Neuronal stem cell (in vitro differentiated cells): ENCODE measurements at regions not wholly inside any gene's neighbourhood (a gene's known extent, or its start where the extent isn't known, plus 50 kb on each side); places are given as distances from the start of the nearest gene placed in this dataset.

Source experiments
- DNase-seq: peaks from one replicate; pipeline ENCODE4 v3.0.0-alpha.2; 2013; ENCODE audit warnings: low spot score
- H2AFZ ChIP-seq: one replicate; pipeline ENCODE4 v1.6.1; 2013; ENCODE audit warnings: mild to moderate bottlenecking, low read length, inconsistent platforms
- H2AK5ac ChIP-seq: 2 replicates; pipeline ENCODE4 v1.6.1; 2013; ENCODE audit warnings: low read depth, mild to moderate bottlenecking, inconsistent platforms, low read length, moderate library complexity, mixed read lengths
- H2BK120ac ChIP-seq: 2 replicates; pipeline ENCODE4 v1.6.1; 2013; ENCODE audit warnings: low read depth, mild to moderate bottlenecking, inconsistent platforms, low read length, moderate library complexity, mixed read lengths
- H2BK12ac ChIP-seq: one replicate; pipeline ENCODE4 v1.6.1; 2013; ENCODE audit warnings: low read length, inconsistent platforms
- H2BK15ac ChIP-seq: 2 replicates; pipeline ENCODE4 v1.6.1; 2013; ENCODE audit warnings: mild to moderate bottlenecking, low read length, inconsistent platforms, mixed read lengths
- H2BK5ac ChIP-seq: one replicate; pipeline ENCODE4 v1.6.1; 2013; ENCODE audit warnings: inconsistent platforms, mild to moderate bottlenecking, low read length, moderate library complexity
- H3K14ac ChIP-seq: one replicate; pipeline ENCODE4 v1.6.1; 2013; ENCODE audit warnings: low read length, inconsistent platforms
- H3K18ac ChIP-seq: 2 replicates; pipeline ENCODE4 v1.6.1; 2013; ENCODE audit warnings: low read length, inconsistent platforms
- H3K23ac ChIP-seq: 2 replicates; pipeline ENCODE4 v1.6.1; 2013; ENCODE audit warnings: low read depth, mild to moderate bottlenecking, mixed read lengths, low read length, inconsistent platforms; ENCODE audit not compliant: poor library complexity
- H3K27ac ChIP-seq: replicated peaks from 3 replicates; pipeline ENCODE4 v1.5.1; 2013; ENCODE audit warnings: low read length, inconsistent platforms
- H3K27me3 ChIP-seq, 3 experiments: 2 replicates each; pipeline ENCODE4 v1.6.1; 2013; ENCODE audit warnings: low read length in 3 of 3, mild to moderate bottlenecking in 2 of 3, inconsistent platforms in 1 of 3, low read depth in 1 of 3, mixed read lengths in 1 of 3, moderate library complexity in 1 of 3; ENCODE audit not compliant: control insufficient read depth in 3 of 3, insufficient read depth in 3 of 3
- H3K36me3 ChIP-seq, 2 donors: replicated peaks in 1 of 2; 2 replicates each; pipeline ENCODE4 v1.6.1; 2013; ENCODE audit warnings: low read length in 2 of 2; ENCODE audit not compliant: control insufficient read depth in 2 of 2, insufficient read depth in 2 of 2
- H3K4ac ChIP-seq: 2 replicates; pipeline ENCODE4 v1.6.1; 2013; ENCODE audit warnings: inconsistent platforms, mild to moderate bottlenecking, low read length, moderate library complexity
- H3K4me1 ChIP-seq, 2 donors: 1 replicate in 1 of 2; 2 replicates in 1 of 2; pipeline ENCODE4 v1.6.1; 2013; ENCODE audit warnings: low read length in 2 of 2, low read depth in 1 of 2; ENCODE audit not compliant: control insufficient read depth in 2 of 2, insufficient read depth in 1 of 2
- H3K4me2 ChIP-seq: one replicate; pipeline ENCODE4 v1.6.1; 2013; ENCODE audit warnings: mild to moderate bottlenecking, low read length, inconsistent platforms; ENCODE audit not compliant: insufficient read depth, poor library complexity, severe bottlenecking
- H3K4me3 ChIP-seq, 2 donors: 2 replicates each; pipeline ENCODE4 v1.5.1; 2013; ENCODE audit warnings: low read length in 2 of 2, mild to moderate bottlenecking in 2 of 2, inconsistent platforms in 1 of 2, moderate library complexity in 1 of 2
- H3K79me1 ChIP-seq: one replicate; pipeline ENCODE4 v1.6.1; 2013; ENCODE audit warnings: low read depth, mild to moderate bottlenecking, inconsistent platforms, low read length, moderate library complexity
- H3K9ac ChIP-seq: one replicate; pipeline ENCODE4 v1.6.1; 2013; ENCODE audit warnings: mild to moderate bottlenecking, low read depth, low read length, inconsistent platforms; ENCODE audit not compliant: poor library complexity
- H3K9me3 ChIP-seq, 2 donors: replicated peaks in 1 of 2; 2 replicates each; pipeline versions ENCODE3 to v1.6.1; 2013; ENCODE audit warnings: low read length in 2 of 2, mild to moderate bottlenecking in 2 of 2, inconsistent platforms in 1 of 2, low read depth in 1 of 2, mixed read lengths in 1 of 2, moderate library complexity in 1 of 2; ENCODE audit not compliant: control insufficient read depth in 2 of 2, insufficient read depth in 1 of 2
- H4K8ac ChIP-seq: one replicate; pipeline ENCODE4 v1.6.1; 2013; ENCODE audit warnings: low read depth, mild to moderate bottlenecking, inconsistent platforms, low read length, moderate library complexity
- H4K91ac ChIP-seq: one replicate; pipeline ENCODE4 v1.6.1; 2013; ENCODE audit warnings: low read length, low read depth, mild to moderate bottlenecking, inconsistent platforms; ENCODE audit not compliant: poor library complexity
- WGBS, 2 donors: extraction: QIAGEN DNeasy Blood & Tissue Kit; methylation state at CpG; one replicate each; pipeline ENCODE4 v1.1.7; 2013; ENCODE audit warnings: missing lambda C conversion rate in 2 of 2, mixed read lengths in 1 of 2; ENCODE audit not compliant: insufficient read length in 2 of 2, insufficient replicate concordance in 1 of 2; ENCODE audit errors: extremely low coverage in 2 of 2; 5-methylcytosine and 5-hydroxymethylcytosine counted together

DNA sequence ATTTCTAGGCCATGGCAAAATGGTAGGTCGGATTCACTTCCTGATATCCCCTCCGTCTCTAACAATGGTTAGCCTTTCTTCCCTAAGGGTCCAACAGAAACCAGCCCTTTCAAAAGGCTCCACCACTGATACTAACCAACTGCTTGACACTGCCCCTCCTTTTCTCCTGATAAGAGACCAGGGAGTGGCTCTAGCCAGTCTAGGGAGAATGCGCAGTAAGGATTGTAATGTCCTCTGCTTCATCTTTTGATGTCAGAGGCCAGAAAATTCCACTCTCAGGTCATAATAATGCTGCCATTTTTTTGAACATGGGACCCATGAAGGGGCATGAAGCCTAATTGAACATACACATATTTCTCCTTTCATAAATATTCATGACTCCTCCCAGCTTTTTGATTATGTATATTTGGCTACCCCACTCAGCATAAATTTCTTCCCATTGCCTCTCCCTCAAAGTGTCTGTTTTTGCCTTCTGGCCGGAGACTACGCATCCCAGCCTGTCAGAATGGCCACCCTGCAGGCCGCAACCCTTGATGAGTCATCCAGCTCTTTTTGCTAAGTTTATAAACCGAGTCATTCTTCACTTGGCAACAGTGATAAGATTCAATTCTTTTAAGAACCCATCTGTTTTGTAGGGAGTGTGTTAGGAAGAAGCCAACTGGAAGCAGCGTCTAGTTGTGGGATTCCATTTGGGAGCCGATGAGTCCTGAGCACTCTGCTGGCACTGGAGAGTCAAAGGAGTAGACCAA is 189.0 kb upstream of the MCTP2 start:
- H3K9ac ChIP-seq: no peak overlapping the region
- H4K91ac ChIP-seq: no peak overlapping the region
- H2AFZ ChIP-seq: peak overlapping the region; percentile 58
- no peak overlapping the region for H3K18ac ChIP-seq
- H2AK5ac ChIP-seq: no peak overlapping the region
- H3K4me1 ChIP-seq: no peaks in the 10 kb centered on the region
- H2BK15ac ChIP-seq: no peak overlapping the region
- WGBS, 2 donors: no CpG with 5 or more reads among the region's 9 CpGs
- no peaks in the 10 kb centered on the region for H3K9me3 ChIP-seq
- H3K4me2 ChIP-seq: no peak overlapping the region
- H2BK5ac ChIP-seq: no peak overlapping the region
- no peak overlapping the region for H3K4me3 ChIP-seq
- no peak for DNase-seq
- H2BK12ac ChIP-seq: no peak overlapping the region
- H3K79me1 ChIP-seq: no peaks in the 10 kb centered on the region
- no peak overlapping the region for H3K27ac ChIP-seq
- no peak overlapping the region for H3K4ac ChIP-seq
- H4K8ac ChIP-seq: no peak overlapping the region
- H3K14ac ChIP-seq: no peak overlapping the region
- no peak overlapping the region for H2BK120ac ChIP-seq
- no peaks in the 10 kb centered on the region for H3K27me3 ChIP-seq
- H3K36me3 ChIP-seq: no peaks in the 10 kb centered on the region
- no peak overlapping the region for H3K23ac ChIP-seq

DNA sequence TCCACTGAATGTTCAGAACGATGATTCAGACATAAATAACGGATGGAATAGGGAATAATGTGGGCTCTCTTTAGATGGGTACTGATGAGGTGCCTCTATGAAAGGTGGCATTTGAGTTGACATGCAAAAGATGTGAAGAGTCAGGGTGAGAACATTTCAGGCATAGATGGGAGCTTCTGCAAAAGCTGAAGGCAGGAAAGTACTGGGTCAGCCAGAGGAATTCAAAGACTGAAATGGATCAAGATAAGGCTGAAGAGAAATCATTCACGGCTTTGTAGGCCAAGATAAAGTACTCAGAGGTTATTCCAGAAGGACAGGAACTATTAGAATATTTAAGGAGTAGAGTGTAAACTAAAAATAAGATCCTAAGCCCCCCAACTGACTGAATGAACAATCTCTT is 189.6 kb upstream of the MCTP2 start:
- Histone ChIP-seq H2BK15ac (no peak overlapping the region), H3K27ac (no peak overlapping the region), H3K4ac (no peak overlapping the region)

DNA sequence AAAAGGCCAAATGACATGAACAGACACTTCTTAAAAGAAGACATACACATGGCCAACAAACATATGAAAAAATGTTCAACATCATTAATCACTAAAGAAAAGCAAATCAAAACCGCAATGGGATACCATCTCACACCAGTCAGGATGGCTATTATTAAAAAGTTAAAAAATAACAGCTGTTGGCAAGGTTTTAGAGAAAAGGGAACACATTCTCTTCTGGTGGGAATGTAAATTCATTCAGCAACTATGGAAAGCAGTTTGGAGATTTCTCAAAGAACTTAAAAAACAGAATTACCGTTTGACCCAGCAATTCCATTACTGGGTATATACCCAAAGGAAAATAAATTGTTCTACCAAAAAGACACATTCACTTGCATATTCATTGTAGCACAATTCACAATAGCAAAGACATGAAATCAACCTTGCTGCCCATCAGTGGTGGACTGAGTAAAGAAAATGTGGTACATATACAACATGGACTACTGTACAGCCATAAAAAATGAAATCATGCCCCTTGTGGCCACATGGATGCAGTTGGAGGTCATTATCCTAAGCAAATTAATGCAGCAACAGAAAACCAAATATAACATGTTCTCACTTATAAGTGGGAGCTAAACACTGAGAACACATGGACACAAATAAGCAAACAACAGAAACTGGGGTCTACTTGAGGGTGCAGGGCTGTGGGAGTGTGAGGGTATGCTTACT is 190.7 kb upstream of the MCTP2 start:
- Histone ChIP-seq H3K27me3 (no peaks in the 10 kb centered on the region), H4K91ac (no peak overlapping the region), H4K8ac (no peak overlapping the region), H3K23ac (no peak overlapping the region), H3K4ac (no peak overlapping the region), H2AK5ac (no peak overlapping the region), H2BK12ac (no peak overlapping the region), H3K36me3 (no peaks in the 10 kb centered on the region), H2BK120ac (no peak overlapping the region), H3K4me1 (no peaks in the 10 kb centered on the region), H2BK5ac (no peak overlapping the region), H3K9ac (no peak overlapping the region), H3K27ac (no peak overlapping the region), H3K18ac (no peak overlapping the region), H3K4me2 (no peak overlapping the region), H2AFZ (no peak overlapping the region), H3K14ac (no peak overlapping the region), H2BK15ac (no peak overlapping the region), H3K4me3 (no peak overlapping the region), H3K9me3 (no peaks in the 10 kb centered on the region), H3K79me1 (no peaks in the 10 kb centered on the region)
- no peak for DNase-seq
- WGBS, 2 donors: no CpG with 5 or more reads among the region's 2 CpGs

More for the DNA sequence above, 189.6 kb upstream of the MCTP2 start:
- Histone ChIP-seq H3K79me1 (no peaks in the 10 kb centered on the region), H3K14ac (no peak overlapping the region), H3K27me3 (no peaks in the 10 kb centered on the region), H4K91ac (no peak overlapping the region), H2BK12ac (no peak overlapping the region), H3K9me3 (no peaks in the 10 kb centered on the region), H3K23ac (no peak overlapping the region), H3K36me3 (no peaks in the 10 kb centered on the region), H4K8ac (no peak overlapping the region), H3K4me3 (no peak overlapping the region), H3K18ac (no peak overlapping the region), H2AFZ (no peak overlapping the region), H2BK120ac (no peak overlapping the region), H2AK5ac (no peak overlapping the region), H3K4me1 (no peaks in the 10 kb centered on the region), H3K4me2 (no peak overlapping the region), H2BK5ac (no peak overlapping the region), H3K9ac (no peak overlapping the region)
- DNase-seq: no peak
- no CpG with 5 or more reads among the region's 3 CpGs for WGBS, 2 donors

- Histone ChIP-seq H3K9me3 (no peaks in the 10 kb centered on the region), H3K4me3 (no peak overlapping the region), H3K4me1 (no peaks in the 10 kb centered on the region), H3K27me3 (no peaks in the 10 kb centered on the region), H3K18ac (no peak overlapping the region), H3K36me3 (no peaks in the 10 kb centered on the region), H2BK15ac (no peak overlapping the region), H2BK120ac (no peak overlapping the region), H3K27ac (no peak overlapping the region), H3K4me2 (no peak overlapping the region), H3K79me1 (no peaks in the 10 kb centered on the region), H3K14ac (no peak overlapping the region), H3K23ac (no peak overlapping the region), H2BK5ac (no peak overlapping the region), H4K91ac (no peak overlapping the region), H2BK12ac (no peak overlapping the region), H2AK5ac (no peak overlapping the region), H3K4ac (no peak overlapping the region), H4K8ac (no peak overlapping the region), H2AFZ (no peak overlapping the region), H3K9ac (no peak overlapping the region)
- DNase-seq: no peak
- WGBS, 2 donors: no CpG with 5 or more reads among the region's 2 CpGs
These were observed 195.2 kb upstream of the MCTP2 start for GRCh38 chr15:94036156-94036555.
